GM12878 (cell line): ENCODE measurements at regions not wholly inside any gene's neighbourhood (a gene's known extent, or its start where the extent isn't known, plus 50 kb on each side); places are given as distances from the start of the nearest gene placed in this dataset.

Experiments used
- ATAC-seq: fragments of 200-7000 bp; cut with Tn5 transposase; 3 replicates; pipeline ENCODE4 v1.9.1; 2020; ENCODE audit warnings: mild to moderate bottlenecking, moderate library complexity
- BruUV-seq: library from RNA; stranded (reverse); fragments of 400-500 nt; replicated peaks from 2 replicates; lab custom pipeline; 2021; lab: Mats Ljungman, UMichigan
- CTCF ChIA-PET: fragments of 300-600 bp; sonication (Branson Sonifier 250); formaldehyde crosslinking; extraction: SDS; loops from one replicate; lab custom pipeline; 2021; ENCODE audit warnings: inconsistent platforms; lab: Yijun Ruan, JAX
- POLR2A ChIA-PET: fragments of 350-600 bp; formaldehyde crosslinking; extraction: SDS; loops from one replicate; lab custom pipeline; 2021; ENCODE audit warnings: inconsistent platforms; lab: Charles Lee
- RAD21 ChIA-PET: fragments of 300-600 bp; sonication (Branson Sonifier 250); formaldehyde crosslinking; loops from one replicate; lab custom pipeline; 2023; ENCODE audit warnings: antibody characterized with exemption; ENCODE audit not compliant: unreplicated experiment; lab: Charles Lee
- SMC1A ChIA-PET: fragments of 300-600 bp; sonication (Branson Sonifier 250); formaldehyde crosslinking; loops from one replicate; lab custom pipeline; 2023; ENCODE audit not compliant: unreplicated experiment, uncharacterized antibody; lab: Charles Lee
- DNase-seq: peaks from one replicate; pipeline ENCODE4 v3.0.0-alpha.2; 2011; ENCODE audit warnings: low read depth, low spot score
- FAIRE-seq: peaks from 3 replicates; lab custom pipeline; 2011; peaks lifted over from hg19 to GRCh38; lab: Jason Lieb, UNC
- H2AFZ ChIP-seq: 2 replicates; pipeline ENCODE4 v1.6.0; 2011; ENCODE audit warnings: low read depth, low read length, control low read depth; ENCODE audit not compliant: control insufficient read depth
- H3K27ac ChIP-seq: 2 replicates; pipeline ENCODE4 v1.5.1; 2011; ENCODE audit warnings: control low read depth; ENCODE audit not compliant: control insufficient read depth, insufficient read depth
- H3K27me3 ChIP-seq, 2 experiments: replicated peaks in 1 of 2; 2 replicates each; pipeline versions ENCODE4 v1.6.0 to v1.6.1; 2011; ENCODE audit warnings: low read length in 1 of 2; ENCODE audit not compliant: control insufficient read depth in 2 of 2, insufficient read depth in 2 of 2
- H3K36me3 ChIP-seq, 2 experiments: 2 replicates each; pipeline ENCODE4 v1.5.1; 2011; ENCODE audit warnings: low read length in 1 of 2; ENCODE audit not compliant: control insufficient read depth in 2 of 2, insufficient read depth in 2 of 2
- H3K4me1 ChIP-seq: 2 replicates; pipeline ENCODE4 v1.6.1; 2011; ENCODE audit warnings: mild to moderate bottlenecking, low read length, moderate library complexity, mixed read lengths; ENCODE audit not compliant: control insufficient read depth, insufficient read depth
- H3K4me2 ChIP-seq: 2 replicates; pipeline ENCODE4 v1.6.0; 2011; ENCODE audit warnings: control low read depth; ENCODE audit not compliant: control insufficient read depth, insufficient read depth
- H3K4me3 ChIP-seq: fragments of 200-600 bp; sonication (generic); 2 replicates; pipeline ENCODE4 v1.5.1; 2016
- H3K79me2 ChIP-seq: 2 replicates; pipeline ENCODE4 v1.6.0; 2011; ENCODE audit warnings: low read length; ENCODE audit not compliant: control insufficient read depth, insufficient read depth
- H3K9ac ChIP-seq: 2 replicates; pipeline ENCODE4 v1.8.0; 2011; ENCODE audit warnings: low read length, control low read depth, mixed read lengths; ENCODE audit not compliant: control insufficient read depth, insufficient read depth
- H3K9me3 ChIP-seq: replicated peaks from 3 replicates; pipeline ENCODE4 v1.5.1; 2011; ENCODE audit warnings: mild to moderate bottlenecking, low read length; ENCODE audit not compliant: control insufficient read depth, insufficient read depth
- H4K20me1 ChIP-seq: 2 replicates; pipeline ENCODE4 v1.6.0; 2011; ENCODE audit not compliant: control insufficient read depth, insufficient read depth
- E2F8 ChIP-seq: fragments of 450-650 bp; IDR thresholded peaks from 2 replicates; pipeline ENCODE4 v1.6.1; 2018; ENCODE audit warnings: mild to moderate bottlenecking, low read depth, moderate library complexity; ENCODE audit not compliant: partially characterized antibody
- IRF5 ChIP-seq: fragments of 450-650 bp; IDR thresholded peaks from 2 replicates; pipeline ENCODE4 v1.6.1; 2017; ENCODE audit warnings: borderline replicate concordance
- RBBP5 ChIP-seq: fragments of 200-600 bp; sonication (generic); conservative IDR thresholded peaks from 2 replicates; pipeline ENCODE4 v1.6.1; 2016
- ZBTB11 ChIP-seq: fragments of 450-650 bp; formaldehyde crosslinking; IDR thresholded peaks from 2 replicates; pipeline ENCODE4 v1.5.0; 2022; ENCODE audit warnings: mild to moderate bottlenecking, missing genetic modification characterization
- ZSCAN29 ChIP-seq: fragments of 450-650 bp; IDR thresholded peaks from 2 replicates; pipeline ENCODE4 v1.6.1; 2017; ENCODE audit warnings: mild to moderate bottlenecking, moderate library complexity
- WGBS: methylation state at CpG from one replicate; pipeline ENCODE4 v1.1.6; 2016; ENCODE audit warnings: low lambda C conversion rate; ENCODE audit not compliant: insufficient replicate concordance, insufficient coverage; ENCODE audit errors: missing lambda C conversion rate; 5-methylcytosine and 5-hydroxymethylcytosine counted together
- in situ Hi-C: fragments of 300-500 bp; cut with MboI; formaldehyde crosslinking; loops from 9 replicates; pipeline ENCODE4 v1.14.3; 2018; ENCODE audit warnings: mixed read lengths
- intact Hi-C: fragments of 100-400 bp; cut with micrococcal nuclease; formaldehyde crosslinking; loops from one replicate; pipeline ENCODE4 v1.14.2; 2022; ENCODE audit not compliant: unreplicated experiment

- CTCF ChIA-PET = no interaction called here
- no peak for ATAC-seq
- no peak for TF ChIP-seq RBBP5
- TF ChIP-seq IRF5 = no peak
- no peak for TF ChIP-seq E2F8
- TF ChIP-seq ZSCAN29 = no peak
- no peak for TF ChIP-seq ZBTB11
- 68% methylated on average over 9 of the region's 9 CpGs for WGBS
- H3K4me1 ChIP-seq = no peaks in the 10 kb centered on the region
- no peak for FAIRE-seq
- no TSS peak for BruUV-seq
- no peak for DNase-seq
- no peak overlapping the region for H3K9ac ChIP-seq
- in situ Hi-C loops (no loop called here), intact Hi-C loops (no loop called here)
- POLR2A ChIA-PET = interaction anchor here (0.6 kb wide), 1 partner anchor 381 kb away, joined by 5 read pairs; no protein-coding TSS in a partner anchor
- H3K79me2 ChIP-seq = no peaks in the 10 kb centered on the region
- no peaks in the 10 kb centered on the region; the same call in 1 of the 3 replicates for H3K9me3 ChIP-seq
- no peaks in the 10 kb centered on the region; a peak in 1 of 4 replicates for H3K27me3 ChIP-seq
- H3K36me3 ChIP-seq = no peaks in the 10 kb centered on the region
- no peaks in the 10 kb centered on the region for H4K20me1 ChIP-seq
- H3K4me3 ChIP-seq = no peak overlapping the region
- RAD21 ChIA-PET = no interaction called here
- SMC1A ChIA-PET = no interaction called here
- no peak overlapping the region for H2AFZ ChIP-seq
- no peak overlapping the region for H3K27ac ChIP-seq
- H3K4me2 ChIP-seq = no peak overlapping the region
Measured at GRCh38 chr6:110556317-110557110, 80.1 kb upstream of the SLC22A16 start.
